ENCODE measurements at regions not wholly inside any gene's neighbourhood (a gene's known extent, or its start where the extent isn't known, plus 50 kb on each side); places are given as distances from the start of the nearest gene placed in this dataset.

DNA sequence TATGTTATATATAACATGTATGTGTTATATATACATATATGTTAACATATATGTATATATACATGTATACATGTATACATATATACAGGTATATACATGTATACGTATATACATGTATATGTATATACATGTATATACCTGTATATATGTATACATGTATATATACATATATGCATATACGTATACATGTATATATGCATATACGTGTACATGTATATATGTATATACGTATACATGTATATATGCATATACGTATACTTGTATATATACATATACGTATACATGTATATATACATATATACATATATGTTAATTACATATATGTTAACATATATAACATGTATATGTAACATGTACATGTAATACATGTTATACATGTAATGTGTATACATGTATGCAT lies 1077.3 kb upstream of the ADGRL3 start:
- TF ChIP-seq, protein P1, sequence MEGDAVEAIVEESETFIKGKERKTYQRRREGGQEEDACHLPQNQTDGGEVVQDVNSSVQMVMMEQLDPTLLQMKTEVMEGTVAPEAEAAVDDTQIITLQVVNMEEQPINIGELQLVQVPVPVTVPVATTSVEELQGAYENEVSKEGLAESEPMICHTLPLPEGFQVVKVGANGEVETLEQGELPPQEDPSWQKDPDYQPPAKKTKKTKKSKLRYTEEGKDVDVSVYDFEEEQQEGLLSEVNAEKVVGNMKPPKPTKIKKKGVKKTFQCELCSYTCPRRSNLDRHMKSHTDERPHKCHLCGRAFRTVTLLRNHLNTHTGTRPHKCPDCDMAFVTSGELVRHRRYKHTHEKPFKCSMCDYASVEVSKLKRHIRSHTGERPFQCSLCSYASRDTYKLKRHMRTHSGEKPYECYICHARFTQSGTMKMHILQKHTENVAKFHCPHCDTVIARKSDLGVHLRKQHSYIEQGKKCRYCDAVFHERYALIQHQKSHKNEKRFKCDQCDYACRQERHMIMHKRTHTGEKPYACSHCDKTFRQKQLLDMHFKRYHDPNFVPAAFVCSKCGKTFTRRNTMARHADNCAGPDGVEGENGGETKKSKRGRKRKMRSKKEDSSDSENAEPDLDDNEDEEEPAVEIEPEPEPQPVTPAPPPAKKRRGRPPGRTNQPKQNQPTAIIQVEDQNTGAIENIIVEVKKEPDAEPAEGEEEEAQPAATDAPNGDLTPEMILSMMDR (IDR thresholded peaks at IDR 0.05), result no peak
- no peak for TF ChIP-seq POLR2A (IDR thresholded peaks at IDR 0.05)

All from heart left ventricle (tissue), 13 donors.